Epithelial cell of esophagus (primary cell): ENCODE measurements at regions not wholly inside any gene's neighbourhood (a gene's known extent, or its start where the extent isn't known, plus 50 kb on each side); places are given as distances from the start of the nearest gene placed in this dataset.

Experiments
- DNase-seq: peaks from one replicate; pipeline ENCODE4 v3.0.0; 2010; ENCODE audit warnings: low read depth
- H3K4me3 ChIP-seq: 2 replicates; pipeline ENCODE4 v1.5.1; 2011; ENCODE audit warnings: mild to moderate bottlenecking, low read length, control low read depth
- CTCF ChIP-seq: IDR thresholded peaks from 2 replicates; pipeline ENCODE4 v1.5.1; 2011; ENCODE audit warnings: low read depth, mild to moderate bottlenecking, low read length, control low read depth, inconsistent platforms; ENCODE audit not compliant: insufficient read depth; ENCODE audit errors: missing control alignments

GRCh38 chr3:84245789-84246188 lies 713.0 kb upstream of the CADM2 start:
- H3K4me3 ChIP-seq, result no peak overlapping the region
- no peak for DNase-seq
- no peak for TF ChIP-seq CTCF

GRCh38 chr3:84260596-84260995 lies 698.2 kb upstream of the CADM2 start:
- TF ChIP-seq CTCF, result no peak
- no peak overlapping the region for H3K4me3 ChIP-seq

DNA sequence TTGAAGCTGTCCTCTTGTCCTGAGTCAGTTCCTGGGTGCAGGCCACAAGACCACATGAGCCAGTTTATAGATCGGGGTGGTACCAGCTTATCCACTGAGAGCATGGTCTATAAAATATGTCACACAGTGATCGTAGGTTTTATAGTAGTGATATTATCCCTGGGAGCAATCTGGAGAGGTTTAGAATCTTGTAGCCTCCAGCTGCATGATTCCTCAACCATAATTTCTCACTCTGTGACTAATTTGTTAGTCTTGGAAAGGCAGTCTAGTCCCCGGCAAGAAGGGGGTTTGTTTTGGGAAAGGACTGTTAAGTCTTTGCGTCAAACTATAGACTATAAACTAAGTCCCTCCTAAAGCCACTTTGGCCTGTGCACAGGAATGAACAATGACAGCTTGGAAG lies 693.0 kb upstream of the CADM2 start:
- DNase-seq, result no peak
- TF ChIP-seq CTCF, result no peak
- no peak overlapping the region for H3K4me3 ChIP-seq

More at GRCh38 chr3:84260596-84260995, 698.2 kb upstream of the CADM2 start:
- DNase-seq, result no peak

DNA sequence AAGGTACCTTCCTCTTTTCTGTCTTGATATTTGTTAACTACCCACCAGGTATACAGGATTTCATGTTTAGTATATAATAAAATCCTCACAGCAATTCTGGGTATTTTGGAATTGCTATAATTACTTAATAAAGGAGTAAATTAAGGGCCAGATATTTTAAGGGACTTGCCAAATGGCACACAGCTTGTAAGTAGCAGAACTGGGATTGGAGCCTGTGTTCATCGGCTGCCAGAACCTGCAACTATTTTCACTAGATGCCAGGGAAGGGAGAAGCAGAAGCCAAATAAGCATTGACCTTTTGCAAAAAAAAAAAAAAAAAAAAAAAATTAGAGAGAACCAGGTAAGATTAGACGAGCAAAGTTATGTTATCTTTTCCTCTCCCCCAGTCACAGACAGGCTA lies 683.3 kb upstream of the CADM2 start:
- no peak overlapping the region for H3K4me3 ChIP-seq
- no peak for TF ChIP-seq CTCF
- no peak for DNase-seq

DNA sequence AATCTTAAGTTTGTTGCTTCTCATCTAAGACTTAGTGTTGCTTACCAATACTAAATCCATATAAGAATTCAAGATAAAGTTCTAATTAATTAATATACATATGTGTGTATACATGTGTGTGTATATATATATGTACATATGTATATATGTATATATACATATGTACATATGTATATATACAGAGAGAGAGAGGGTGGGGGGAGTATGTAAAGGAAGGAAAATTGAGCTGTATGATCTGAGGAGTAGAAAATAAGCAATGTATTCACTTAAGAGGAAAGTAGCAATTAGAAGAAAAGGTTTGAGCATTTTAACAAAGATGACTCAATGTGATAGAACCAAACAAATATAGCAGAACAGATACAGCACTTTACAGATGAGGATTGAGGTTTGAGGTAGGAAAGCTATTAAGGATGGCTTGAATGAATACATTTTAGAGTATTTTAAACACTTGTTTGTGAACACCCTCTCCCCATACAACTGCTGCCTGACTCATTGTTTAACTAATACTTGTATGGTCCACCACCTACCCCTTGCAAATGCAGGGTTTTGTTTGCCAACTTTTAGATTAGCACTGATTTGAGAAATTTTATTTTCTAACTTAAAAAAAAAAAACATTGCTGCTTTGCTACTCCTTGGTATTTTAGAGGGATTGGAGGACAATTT lies 681.1 kb upstream of the CADM2 start:
- H3K4me3 ChIP-seq, result no peak overlapping the region
- no peak for DNase-seq
- no peak for TF ChIP-seq CTCF

- no peak for TF ChIP-seq CTCF
- no peak for DNase-seq
- H3K4me3 ChIP-seq, result no peak overlapping the region
These were observed 666.7 kb upstream of the CADM2 start for GRCh38 chr3:84292128-84292527.

DNA sequence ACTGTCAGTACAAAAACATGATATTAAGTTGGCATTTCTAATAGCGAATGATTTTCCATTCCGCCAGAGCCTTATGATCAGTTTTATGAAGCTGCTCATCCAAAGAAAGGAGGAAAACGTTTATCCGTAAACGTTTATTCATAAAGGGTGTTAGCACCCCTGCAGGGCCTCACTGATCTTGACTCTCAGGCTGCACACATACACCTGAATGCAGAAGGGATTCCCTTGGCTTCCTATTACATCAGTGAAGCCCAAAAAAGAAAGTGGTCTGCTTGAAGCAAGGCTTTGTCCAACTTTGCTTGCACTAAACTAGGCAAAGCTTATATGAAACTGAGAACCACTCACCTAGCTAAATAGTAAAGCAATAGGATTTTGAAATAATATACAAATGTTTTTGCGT lies 659.5 kb upstream of the CADM2 start:
- no peak for DNase-seq
- TF ChIP-seq CTCF, result no peak
- no peak overlapping the region for H3K4me3 ChIP-seq
